Gastroesophageal sphincter (tissue), 4 donors: ENCODE measurements at regions not wholly inside any gene's neighbourhood (a gene's known extent, or its start where the extent isn't known, plus 50 kb on each side); places are given as distances from the start of the nearest gene placed in this dataset.

Experiments used
- ATAC-seq: fragments of 150-250 bp; one replicate; pipeline ENCODE4 v1.9.1; 2016; ENCODE audit warnings: mild to moderate bottlenecking, moderate library complexity
- H3K27ac ChIP-seq, 4 donors: fragments of 200-600 bp; sonication (generic) in 3 of 4; 1 replicate in 3 of 4; 2 replicates in 1 of 4; pipeline ENCODE4 v1.5.1; 2016 to 2019
- H3K27me3 ChIP-seq: fragments of 200-600 bp; sonication (generic); one replicate; pipeline ENCODE4 v1.5.1; 2019
- H3K36me3 ChIP-seq, 2 donors: fragments of 200-600 bp; sonication (generic); one replicate each; pipeline ENCODE4 v1.5.1; 2019; ENCODE audit warnings: control low read depth in 1 of 2
- H3K4me1 ChIP-seq, 3 donors: fragments of 200-600 bp; sonication (generic); 1 replicate in 2 of 3; 2 replicates in 1 of 3; pipeline ENCODE4 v1.5.1; 2016 to 2019; ENCODE audit warnings: control low read depth in 2 of 3
- H3K4me3 ChIP-seq, 2 donors: fragments of 200-600 bp; sonication (generic); one replicate each; pipeline ENCODE4 v1.5.1; 2019; ENCODE audit warnings: mild to moderate bottlenecking in 1 of 2, moderate library complexity in 1 of 2
- H3K9me3 ChIP-seq, 3 donors: fragments of 200-600 bp; sonication (generic); one replicate each; pipeline ENCODE4 v1.5.1; 2017 to 2019; ENCODE audit warnings: control low read depth in 2 of 3
- EP300 ChIP-seq: sonication (generic); formaldehyde crosslinking; IDR thresholded peaks from one replicate; pipeline ENCODE4 v1.6.1; 2017; ENCODE audit warnings: antibody characterized with exemption, mild to moderate bottlenecking
- POLR2A ChIP-seq, 2 donors: fragments of 450-650 bp; IDR thresholded peaks; one replicate each; pipeline ENCODE4 v1.6.1; 2017; ENCODE audit warnings: antibody characterized with exemption in 2 of 2, mild to moderate bottlenecking in 2 of 2, moderate library complexity in 1 of 2
- POLR2AphosphoS5 ChIP-seq: sonication (generic); formaldehyde crosslinking; IDR thresholded peaks from one replicate; pipeline ENCODE4 v1.6.1; 2017; ENCODE audit warnings: antibody characterized with exemption
- WGBS, 2 donors: methylation state at CpG; one replicate each; pipeline ENCODE4 v1.1.5; 2018; ENCODE audit warnings: low coverage in 1 of 2; 5-methylcytosine and 5-hydroxymethylcytosine counted together
- TF ChIP-seq, protein P1 (sequence below), 4 experiments: fragments of 200-600 bp in 2 of 4; fragments of 450-650 bp in 2 of 4; sonication (generic) in 1 of 4; IDR thresholded peaks; one replicate each; pipeline ENCODE4 v1.5.1; 2017 to 2019; ENCODE audit warnings: antibody characterized with exemption in 4 of 4, mild to moderate bottlenecking in 2 of 4, moderate library complexity in 2 of 4

DNA sequence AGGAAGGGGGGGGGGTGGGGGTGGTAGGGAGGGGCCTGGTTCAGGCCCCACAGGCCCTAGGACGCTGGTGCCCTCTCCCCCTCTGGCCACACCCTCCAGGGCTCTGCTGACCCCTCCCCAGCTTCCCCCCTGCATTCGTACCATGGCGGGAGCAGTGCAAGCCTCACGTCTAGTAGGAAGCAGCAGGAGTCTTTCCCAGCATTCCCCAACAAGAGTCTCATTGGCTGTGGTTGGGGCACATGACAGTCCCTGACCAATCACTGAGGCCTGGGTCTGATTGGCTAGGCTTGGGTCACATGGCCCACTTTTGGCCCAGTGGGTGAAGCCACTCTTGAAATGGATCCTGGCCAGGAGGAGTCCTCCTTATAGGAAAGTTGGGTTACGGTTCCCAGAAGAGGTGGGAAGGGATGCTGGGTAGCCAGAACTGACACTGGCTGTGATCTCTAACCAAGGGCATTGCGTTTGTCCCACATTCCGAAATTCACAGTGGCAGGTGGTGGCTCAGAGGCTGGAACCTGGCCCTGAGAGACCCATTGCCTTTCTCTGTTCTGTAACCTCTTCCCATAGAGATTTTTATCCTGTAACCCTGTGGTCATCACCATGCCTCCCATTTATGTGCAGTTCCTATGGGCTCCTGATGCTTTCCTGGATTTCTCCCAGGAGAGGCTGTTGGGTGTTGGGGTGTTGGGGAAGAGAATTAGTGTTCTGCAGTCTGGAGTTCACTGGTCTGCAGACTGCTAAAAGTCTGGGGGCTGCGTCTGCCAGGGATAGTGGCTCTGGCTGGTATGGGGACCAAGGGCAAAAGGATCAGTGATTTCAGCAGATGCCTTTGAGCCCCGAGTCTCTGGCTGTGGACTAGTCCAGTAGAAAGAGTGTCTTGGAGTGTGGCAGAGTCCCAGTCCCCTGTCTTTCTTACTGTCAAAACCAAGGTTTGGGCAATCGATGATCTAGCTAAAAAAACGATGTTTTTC is 58.9 kb upstream of the MYEOV start:
- no peaks in the 10 kb centered on the region for H3K4me1 ChIP-seq
- H3K4me3 ChIP-seq: no peak overlapping the region
- H3K9me3 ChIP-seq: no peaks in the 10 kb centered on the region
- 83 to 88% methylated on average over 4 to 7 of the region's 11 CpGs for whole genome bisulfite sequencing, 2 donors
- ATAC-seq: no peak
- H3K27me3 ChIP-seq: peaks cover 12% of the 10 kb centered on the region
- no peaks in the 10 kb centered on the region for H3K36me3 ChIP-seq
- TF ChIP-seq POLR2AphosphoS5: no peak
- TF ChIP-seq, protein P1, sequence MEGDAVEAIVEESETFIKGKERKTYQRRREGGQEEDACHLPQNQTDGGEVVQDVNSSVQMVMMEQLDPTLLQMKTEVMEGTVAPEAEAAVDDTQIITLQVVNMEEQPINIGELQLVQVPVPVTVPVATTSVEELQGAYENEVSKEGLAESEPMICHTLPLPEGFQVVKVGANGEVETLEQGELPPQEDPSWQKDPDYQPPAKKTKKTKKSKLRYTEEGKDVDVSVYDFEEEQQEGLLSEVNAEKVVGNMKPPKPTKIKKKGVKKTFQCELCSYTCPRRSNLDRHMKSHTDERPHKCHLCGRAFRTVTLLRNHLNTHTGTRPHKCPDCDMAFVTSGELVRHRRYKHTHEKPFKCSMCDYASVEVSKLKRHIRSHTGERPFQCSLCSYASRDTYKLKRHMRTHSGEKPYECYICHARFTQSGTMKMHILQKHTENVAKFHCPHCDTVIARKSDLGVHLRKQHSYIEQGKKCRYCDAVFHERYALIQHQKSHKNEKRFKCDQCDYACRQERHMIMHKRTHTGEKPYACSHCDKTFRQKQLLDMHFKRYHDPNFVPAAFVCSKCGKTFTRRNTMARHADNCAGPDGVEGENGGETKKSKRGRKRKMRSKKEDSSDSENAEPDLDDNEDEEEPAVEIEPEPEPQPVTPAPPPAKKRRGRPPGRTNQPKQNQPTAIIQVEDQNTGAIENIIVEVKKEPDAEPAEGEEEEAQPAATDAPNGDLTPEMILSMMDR (IDR thresholded peaks at IDR 0.05): no peak
- no peak for TF ChIP-seq POLR2A (IDR thresholded peaks at IDR 0.05)
- no peak for TF ChIP-seq EP300
- H3K27ac ChIP-seq: no peak overlapping the region

DNA sequence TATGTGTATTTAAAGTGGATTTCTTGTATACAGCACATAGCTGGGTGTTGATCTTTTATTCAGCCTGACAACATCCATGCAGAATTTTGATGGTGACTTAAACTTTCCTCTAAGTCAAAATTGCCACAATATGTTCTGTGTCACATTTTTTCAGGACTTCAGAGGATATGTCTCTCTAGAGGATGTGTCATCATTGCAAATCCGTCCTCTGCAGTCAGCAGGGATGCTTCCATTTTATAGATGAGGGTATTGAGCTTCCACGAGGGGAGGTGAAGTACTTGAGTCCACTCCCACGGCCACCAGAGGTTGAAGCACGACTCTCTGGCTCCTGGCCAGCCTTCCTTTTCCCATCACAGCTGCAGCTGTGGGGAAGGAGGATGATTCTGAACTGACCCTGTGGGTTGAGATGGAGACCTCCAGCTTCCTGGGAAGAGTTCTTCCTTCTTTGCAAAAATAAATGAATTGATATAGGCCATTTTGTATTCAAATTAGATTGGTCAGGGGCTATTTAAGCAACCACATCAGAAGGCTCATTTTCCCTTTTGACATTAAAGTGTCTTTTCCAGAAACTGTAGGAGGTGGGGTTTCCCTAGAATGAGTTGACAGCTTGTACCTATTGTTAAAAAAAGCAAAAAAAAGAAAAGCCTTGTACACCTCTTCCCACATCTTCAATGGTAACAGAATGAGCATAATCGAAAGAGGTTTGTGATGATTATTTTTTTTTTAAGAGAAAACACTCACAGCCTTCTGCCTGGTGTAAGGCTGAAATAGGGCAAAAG is 55.2 kb upstream of the MYEOV start:
- no peak for ATAC-seq
- H3K27ac ChIP-seq: no peak overlapping the region
- no peak overlapping the region for H3K4me3 ChIP-seq
- H3K27me3 ChIP-seq: no peaks in the 10 kb centered on the region
- H3K9me3 ChIP-seq: peaks cover 0 to under 1% (median 0%) of the 10 kb centered on the region in 3 donors
- no peaks in the 10 kb centered on the region for H3K4me1 ChIP-seq
- WGBS, 2 donors: 20 to 33% methylated on average over 2 to 5 of the region's 5 CpGs
- TF ChIP-seq, protein P1 (IDR thresholded peaks at IDR 0.05): no peak
- TF ChIP-seq POLR2AphosphoS5 (no peak), EP300 (no peak), POLR2A (IDR thresholded peaks at IDR 0.05) (no peak)
- no peaks in the 10 kb centered on the region for H3K36me3 ChIP-seq

DNA sequence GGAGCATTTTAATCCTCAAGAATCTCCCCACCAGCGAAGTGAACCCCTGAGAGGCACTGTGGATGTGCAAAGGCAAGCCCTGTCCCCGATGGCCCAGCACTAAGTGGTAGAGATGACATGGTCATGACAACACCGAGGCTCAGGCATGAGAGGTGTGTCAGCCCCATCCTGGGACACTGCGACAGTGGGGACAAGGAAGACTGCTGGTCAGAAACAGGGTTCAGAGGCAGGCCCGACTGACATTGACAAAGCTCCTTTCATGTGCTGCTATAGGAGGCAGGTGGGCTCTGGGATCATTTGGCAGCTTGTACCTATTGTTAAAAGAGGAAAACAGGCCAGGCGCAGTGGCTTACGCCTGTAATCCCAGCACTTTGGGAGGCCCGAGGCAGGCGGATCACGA is 54.3 kb upstream of the MYEOV start:
- Histone ChIP-seq H3K4me1 (no peaks in the 10 kb centered on the region), H3K4me3 (no peak overlapping the region), H3K36me3 (no peaks in the 10 kb centered on the region), H3K27ac (no peak overlapping the region), H3K27me3 (no peaks in the 10 kb centered on the region), H3K9me3 (peaks cover 0 to 6% (median 0%) of the 10 kb centered on the region in 3 donors)
- 92 to 96% methylated on average over 2 to 4 of the region's 10 CpGs for WGBS, 2 donors
- no peak for TF ChIP-seq EP300
- TF ChIP-seq POLR2A (IDR thresholded peaks at IDR 0.05): no peak
- TF ChIP-seq, protein P1 (IDR thresholded peaks at IDR 0.05): no peak
- no peak for TF ChIP-seq POLR2AphosphoS5
- no peak for ATAC-seq

DNA sequence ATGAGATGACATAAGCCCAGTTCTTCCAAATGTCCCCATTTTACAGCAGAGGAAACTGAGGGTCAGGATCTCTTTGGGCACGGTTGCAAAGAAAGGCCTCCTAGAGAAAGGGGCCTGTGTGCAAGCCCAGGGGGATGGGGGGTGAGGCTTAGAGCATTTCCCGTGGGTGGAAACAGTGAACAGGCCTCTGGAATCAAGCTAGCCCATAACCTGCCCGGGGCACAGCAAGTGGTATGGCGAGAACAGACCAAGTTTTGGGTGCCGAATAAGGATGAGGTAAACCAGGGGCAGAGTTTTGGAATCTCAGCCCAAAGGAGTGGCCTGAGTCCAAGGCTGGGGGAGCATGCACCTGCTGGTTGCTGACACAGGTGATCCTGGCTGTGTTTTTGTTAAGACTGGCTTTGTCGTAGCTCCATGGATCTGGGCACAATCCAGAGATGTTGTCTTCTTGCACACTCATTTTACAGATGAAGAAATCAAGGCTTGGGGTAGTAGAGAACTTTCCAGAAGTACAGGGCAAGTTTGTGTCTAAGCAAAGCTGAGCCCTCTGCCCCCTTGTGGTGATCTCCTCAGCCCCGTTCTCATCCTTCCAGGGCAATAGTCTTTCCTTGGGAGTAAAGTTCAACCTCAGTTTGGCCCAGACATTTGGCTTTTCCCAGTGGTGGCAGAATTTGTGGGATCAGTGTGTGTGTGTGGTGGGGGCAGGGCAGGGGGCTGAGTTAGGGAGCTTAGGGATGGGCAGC is 53.5 kb upstream of the MYEOV start:
- 82 to 88% methylated on average over 4 to 6 of the region's 7 CpGs for WGBS, 2 donors
- no peak overlapping the region for H3K4me3 ChIP-seq
- H3K9me3 ChIP-seq: peaks cover 0 to 6% (median 0%) of the 10 kb centered on the region in 3 donors
- no peaks in the 10 kb centered on the region for H3K27me3 ChIP-seq
- ATAC-seq: no peak
- H3K36me3 ChIP-seq: no peaks in the 10 kb centered on the region
- no peak overlapping the region for H3K27ac ChIP-seq
- no peaks in the 10 kb centered on the region for H3K4me1 ChIP-seq
- TF ChIP-seq, protein P1 (IDR thresholded peaks at IDR 0.05): peak in 1 of 4 experiments; percentile 44
- TF ChIP-seq POLR2AphosphoS5: no peak
